Epithelial cell of esophagus (primary cell): ENCODE measurements at regions not wholly inside any gene's neighbourhood (a gene's known extent, or its start where the extent isn't known, plus 50 kb on each side); places are given as distances from the start of the nearest gene placed in this dataset.

Source experiments
- DNase-seq: peaks from one replicate; pipeline ENCODE4 v3.0.0; 2010; ENCODE audit warnings: low read depth
- H3K4me3 ChIP-seq: 2 replicates; pipeline ENCODE4 v1.5.1; 2011; ENCODE audit warnings: mild to moderate bottlenecking, low read length, control low read depth
- TF ChIP-seq, protein P1 (sequence below): IDR thresholded peaks from 2 replicates; pipeline ENCODE4 v1.5.1; 2011; ENCODE audit warnings: low read depth, mild to moderate bottlenecking, low read length, control low read depth, inconsistent platforms; ENCODE audit not compliant: insufficient read depth; ENCODE audit errors: missing control alignments

DNA sequence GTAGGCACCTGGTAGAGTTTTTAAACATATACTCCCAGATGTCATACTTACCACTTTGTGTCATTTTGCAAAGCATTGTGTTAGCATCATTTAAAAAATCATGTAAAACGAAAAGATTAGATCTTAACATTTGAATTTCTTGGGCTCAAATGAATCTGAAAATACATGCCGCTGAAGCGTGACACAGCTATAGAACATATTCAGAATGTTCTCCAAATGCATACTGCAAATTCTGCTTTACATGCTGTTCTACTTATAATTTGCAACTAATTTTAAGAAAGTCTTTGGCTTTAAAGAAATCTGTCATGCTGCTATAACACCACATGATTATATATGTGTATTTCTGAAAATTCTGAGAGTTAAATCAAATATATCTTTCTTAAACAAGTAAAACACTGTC is 109.2 kb upstream of the CAV2 start:
- no peak overlapping the region for H3K4me3 ChIP-seq
- DNase-seq: no peak
- TF ChIP-seq, protein P1, sequence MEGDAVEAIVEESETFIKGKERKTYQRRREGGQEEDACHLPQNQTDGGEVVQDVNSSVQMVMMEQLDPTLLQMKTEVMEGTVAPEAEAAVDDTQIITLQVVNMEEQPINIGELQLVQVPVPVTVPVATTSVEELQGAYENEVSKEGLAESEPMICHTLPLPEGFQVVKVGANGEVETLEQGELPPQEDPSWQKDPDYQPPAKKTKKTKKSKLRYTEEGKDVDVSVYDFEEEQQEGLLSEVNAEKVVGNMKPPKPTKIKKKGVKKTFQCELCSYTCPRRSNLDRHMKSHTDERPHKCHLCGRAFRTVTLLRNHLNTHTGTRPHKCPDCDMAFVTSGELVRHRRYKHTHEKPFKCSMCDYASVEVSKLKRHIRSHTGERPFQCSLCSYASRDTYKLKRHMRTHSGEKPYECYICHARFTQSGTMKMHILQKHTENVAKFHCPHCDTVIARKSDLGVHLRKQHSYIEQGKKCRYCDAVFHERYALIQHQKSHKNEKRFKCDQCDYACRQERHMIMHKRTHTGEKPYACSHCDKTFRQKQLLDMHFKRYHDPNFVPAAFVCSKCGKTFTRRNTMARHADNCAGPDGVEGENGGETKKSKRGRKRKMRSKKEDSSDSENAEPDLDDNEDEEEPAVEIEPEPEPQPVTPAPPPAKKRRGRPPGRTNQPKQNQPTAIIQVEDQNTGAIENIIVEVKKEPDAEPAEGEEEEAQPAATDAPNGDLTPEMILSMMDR: no peak

DNA sequence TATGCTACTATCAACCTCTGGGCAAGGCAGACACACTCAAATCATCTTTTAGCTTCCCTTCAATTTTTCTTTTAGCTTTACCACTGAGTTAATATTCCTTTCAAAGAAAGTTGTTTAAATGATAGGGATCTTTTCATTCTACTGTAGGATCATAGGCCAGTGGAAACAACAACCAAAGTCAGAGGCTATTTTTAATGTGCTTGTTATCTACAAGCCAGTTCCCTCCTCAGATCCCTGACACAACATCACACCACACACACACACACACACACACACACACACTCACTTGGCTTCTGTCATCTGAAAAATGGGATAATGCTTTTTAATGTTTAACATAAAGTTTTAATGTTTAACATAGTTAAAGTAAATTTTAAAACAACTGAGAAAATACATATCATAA is 106.7 kb upstream of the CAV2 start:
- TF ChIP-seq, protein P1: no peak
- no peak for DNase-seq
- no peak overlapping the region for H3K4me3 ChIP-seq

DNA sequence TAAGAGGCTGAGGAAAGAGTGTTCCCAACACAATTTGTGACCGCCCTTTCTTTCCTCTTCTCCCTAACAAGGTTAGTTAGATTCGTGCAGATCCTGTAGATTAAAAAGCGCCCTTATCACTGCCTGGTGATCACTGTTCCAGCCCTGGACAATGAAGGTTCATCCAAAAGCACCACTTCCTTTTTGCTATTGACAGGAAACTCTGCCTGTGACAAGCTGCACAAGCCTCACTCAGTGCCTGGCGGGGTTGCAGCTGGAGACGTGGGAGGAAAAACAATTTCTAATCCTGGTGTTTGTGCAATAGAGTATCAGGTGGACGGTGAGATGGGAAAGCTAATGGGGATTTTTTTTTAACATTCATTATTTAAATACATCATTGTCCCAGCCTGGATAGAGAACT is 105.9 kb upstream of the CAV2 start:
- DNase-seq: peak; percentile 69
- H3K4me3 ChIP-seq: no peak overlapping the region
- TF ChIP-seq, protein P1: no peak

DNA sequence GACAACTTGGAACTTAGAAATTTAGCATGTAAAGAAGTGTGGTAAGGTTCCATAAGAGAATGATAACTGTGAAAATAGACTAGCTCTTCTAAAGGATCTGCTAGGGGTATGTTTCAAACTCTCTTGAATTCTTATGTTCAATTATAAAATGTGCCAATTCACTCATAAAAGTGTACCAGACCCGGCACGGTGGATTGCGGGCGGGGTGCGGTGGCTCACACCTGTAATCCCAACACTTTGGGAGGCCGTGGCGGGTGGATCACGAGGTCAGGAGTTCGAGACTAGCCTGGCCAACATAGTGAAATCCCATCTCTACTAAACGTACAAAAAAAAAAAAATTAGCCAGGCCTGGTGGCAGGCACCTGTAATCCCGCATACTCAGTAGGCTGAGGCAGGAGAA is 105.4 kb upstream of the CAV2 start:
- TF ChIP-seq, protein P1: no peak
- DNase-seq: no peak
- H3K4me3 ChIP-seq: no peak overlapping the region

DNA sequence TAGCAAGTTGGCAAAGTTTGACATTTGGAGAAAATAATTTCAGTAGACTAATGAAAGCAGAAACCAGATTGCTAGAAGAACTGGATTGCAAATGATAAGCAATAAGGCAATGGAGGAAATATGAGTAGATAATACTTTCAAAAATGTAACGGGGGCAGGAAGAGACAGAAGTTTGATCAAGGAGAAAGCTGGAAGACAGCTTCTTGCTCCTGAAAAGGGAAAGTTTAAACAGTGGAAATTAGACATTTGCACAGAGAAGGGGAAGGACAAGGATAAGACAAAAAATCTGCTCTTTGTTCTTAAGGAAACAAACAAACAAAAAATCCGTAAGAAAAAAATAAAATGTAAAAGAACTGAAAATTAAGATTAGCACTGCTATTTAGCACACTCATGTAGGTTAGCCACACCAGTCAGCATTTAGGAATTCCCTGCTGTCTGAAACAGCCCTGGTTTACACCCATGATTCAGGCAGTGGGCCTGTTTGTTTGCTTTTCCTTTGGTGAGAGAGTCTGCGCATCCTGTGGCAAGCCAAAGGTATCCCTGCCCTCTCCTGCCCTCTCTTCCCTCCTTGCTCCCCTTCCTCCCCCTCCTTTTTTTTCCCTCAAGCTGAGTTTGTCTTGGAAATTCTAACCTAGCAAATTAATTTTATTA is 104.3 kb upstream of the CAV2 start:
- DNase-seq: peak; percentile 96
- TF ChIP-seq, protein P1: no peak
- no peak overlapping the region for H3K4me3 ChIP-seq

DNA sequence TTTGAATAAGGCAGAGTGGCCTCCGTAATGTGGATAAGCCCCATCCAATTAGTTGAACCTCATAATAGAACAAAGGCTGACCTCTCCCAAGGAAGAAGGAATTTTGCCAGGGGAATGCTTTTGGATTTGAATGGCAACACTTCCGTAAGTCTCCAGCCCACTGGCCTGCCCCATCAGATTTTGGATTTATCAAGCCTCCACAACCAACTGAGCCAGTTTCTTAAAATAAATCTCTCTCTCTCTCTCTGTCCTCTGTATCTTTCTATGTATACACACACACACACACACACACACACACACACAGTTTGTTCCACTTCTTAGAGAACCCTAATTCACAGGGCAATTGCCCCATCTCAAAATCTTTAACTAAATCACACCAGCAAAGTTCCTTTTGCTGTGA is 100.9 kb upstream of the CAV2 start:
- TF ChIP-seq, protein P1: no peak

DNA sequence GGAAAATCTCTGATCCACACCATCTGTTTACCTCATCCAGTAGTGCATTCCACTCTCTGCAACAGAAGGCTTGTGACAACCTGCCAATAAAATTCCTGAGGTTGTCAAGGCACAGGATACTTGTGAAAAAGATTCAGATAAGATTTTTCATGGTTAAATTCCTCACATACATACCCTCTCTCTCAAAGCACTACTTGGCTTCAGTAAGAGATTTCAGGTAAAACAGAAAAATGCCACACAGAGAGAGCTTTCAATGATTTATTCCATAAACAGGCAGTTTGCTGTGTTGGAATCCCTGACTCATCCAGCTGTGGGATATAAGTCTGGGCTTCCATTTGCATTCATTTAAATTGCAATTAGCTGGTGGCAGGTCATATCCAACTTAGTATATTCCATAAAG is 99.7 kb upstream of the CAV2 start:
- no peak overlapping the region for H3K4me3 ChIP-seq
- DNase-seq: peak; percentile 68
- TF ChIP-seq, protein P1: no peak

More for the DNA sequence above, 100.9 kb upstream of the CAV2 start:
- no peak for DNase-seq
- no peak overlapping the region for H3K4me3 ChIP-seq
